ENCODE measurements at regions not wholly inside any gene's neighbourhood (a gene's known extent, or its start where the extent isn't known, plus 50 kb on each side); places are given as distances from the start of the nearest gene placed in this dataset.

DNA sequence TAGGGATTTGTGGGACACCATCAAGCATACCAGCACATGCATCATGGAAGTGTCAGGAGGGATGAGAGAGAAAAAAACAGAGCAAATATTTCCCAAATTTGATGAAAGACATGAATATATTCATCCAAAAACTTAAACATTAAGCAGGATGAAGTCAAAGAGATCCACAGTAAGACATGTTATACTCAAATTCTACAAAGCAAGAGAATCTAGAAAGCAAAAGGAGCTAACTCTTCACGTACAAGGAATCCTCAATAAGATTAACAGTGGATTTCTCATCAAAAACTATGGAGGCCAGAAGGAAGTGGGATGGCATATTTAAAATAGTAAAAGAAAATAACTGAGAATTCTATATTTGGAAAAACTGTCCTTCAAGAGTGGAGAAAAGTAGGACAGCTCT is 374.8 kb downstream of the ZFHX3 start:
- H3K4me1 Mint-ChIP-seq (ENCODE audit: low read depth): no peaks in the 10 kb centered on the region
- intact Hi-C loops (cut with micrococcal nuclease): no loop called here

DNA sequence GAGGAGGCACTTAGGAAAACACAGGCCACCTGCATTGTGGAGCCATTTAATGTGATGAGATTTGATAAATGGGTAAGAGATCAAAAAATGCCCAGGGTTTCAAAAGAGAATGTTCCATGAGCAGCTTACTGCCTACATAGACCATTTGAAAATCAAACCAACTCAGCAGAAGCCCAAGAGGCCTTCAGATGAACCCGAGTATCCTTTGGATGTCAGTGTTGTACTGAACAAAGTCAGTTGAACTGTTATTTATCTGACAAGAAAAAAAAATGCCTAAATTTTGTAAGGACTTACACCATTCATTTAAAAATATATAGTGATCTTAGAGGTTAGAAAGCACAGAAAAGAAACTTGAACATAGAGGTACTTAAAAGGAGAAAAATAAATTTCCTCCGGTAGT is 381.7 kb downstream of the ZFHX3 start:
- H3K9me3 Mint-ChIP-seq: no peaks in the 10 kb centered on the region
- no peak overlapping the region for H3K27ac Mint-ChIP-seq
- peaks cover 13% of the 10 kb centered on the region for H3K36me3 Mint-ChIP-seq (ENCODE audit: low read depth)
- no peaks in the 10 kb centered on the region for H3K27me3 Mint-ChIP-seq
- H3K4me1 Mint-ChIP-seq (ENCODE audit: low read depth): peaks cover 6% of the 10 kb centered on the region
- H3K4me3 Mint-ChIP-seq: no peak overlapping the region
- intact Hi-C loops (cut with micrococcal nuclease): loop anchor here (10.0 kb wide), 3 partner anchors 119 to 571 kb away; partner anchors contain the start of genes DHX38 and TXNL4B

More for the DNA sequence above, 374.8 kb downstream of the ZFHX3 start:
- H3K36me3 Mint-ChIP-seq (ENCODE audit: low read depth): no peaks in the 10 kb centered on the region
- no peaks in the 10 kb centered on the region for H3K27me3 Mint-ChIP-seq
- no peak overlapping the region for H3K4me3 Mint-ChIP-seq
- H3K27ac Mint-ChIP-seq: no peak overlapping the region
- peaks cover 33% of the 10 kb centered on the region for H3K9me3 Mint-ChIP-seq

DNA sequence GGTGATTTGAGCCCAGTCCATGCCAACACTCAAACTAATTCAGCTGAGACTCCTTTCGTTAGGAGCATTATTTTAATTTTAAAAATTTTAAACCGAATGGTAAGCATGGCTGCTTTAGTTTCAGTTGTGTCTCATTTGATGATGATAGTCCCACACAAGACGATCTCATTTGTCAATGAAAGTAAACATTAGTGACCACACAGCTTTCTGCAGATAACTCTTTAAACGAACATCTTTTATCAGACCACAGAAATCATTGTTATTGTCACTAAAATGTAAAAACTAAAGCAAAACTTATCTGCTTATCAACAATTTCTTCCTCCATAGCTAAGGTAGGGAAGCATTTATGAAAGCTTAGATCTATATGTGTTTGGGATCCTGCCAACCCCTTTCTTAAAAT is 382.2 kb downstream of the ZFHX3 start:
- intact Hi-C loops (cut with micrococcal nuclease): loop anchor here (10.0 kb wide), 3 partner anchors 119 to 571 kb away; partner anchors contain the start of genes DHX38 and TXNL4B

DNA sequence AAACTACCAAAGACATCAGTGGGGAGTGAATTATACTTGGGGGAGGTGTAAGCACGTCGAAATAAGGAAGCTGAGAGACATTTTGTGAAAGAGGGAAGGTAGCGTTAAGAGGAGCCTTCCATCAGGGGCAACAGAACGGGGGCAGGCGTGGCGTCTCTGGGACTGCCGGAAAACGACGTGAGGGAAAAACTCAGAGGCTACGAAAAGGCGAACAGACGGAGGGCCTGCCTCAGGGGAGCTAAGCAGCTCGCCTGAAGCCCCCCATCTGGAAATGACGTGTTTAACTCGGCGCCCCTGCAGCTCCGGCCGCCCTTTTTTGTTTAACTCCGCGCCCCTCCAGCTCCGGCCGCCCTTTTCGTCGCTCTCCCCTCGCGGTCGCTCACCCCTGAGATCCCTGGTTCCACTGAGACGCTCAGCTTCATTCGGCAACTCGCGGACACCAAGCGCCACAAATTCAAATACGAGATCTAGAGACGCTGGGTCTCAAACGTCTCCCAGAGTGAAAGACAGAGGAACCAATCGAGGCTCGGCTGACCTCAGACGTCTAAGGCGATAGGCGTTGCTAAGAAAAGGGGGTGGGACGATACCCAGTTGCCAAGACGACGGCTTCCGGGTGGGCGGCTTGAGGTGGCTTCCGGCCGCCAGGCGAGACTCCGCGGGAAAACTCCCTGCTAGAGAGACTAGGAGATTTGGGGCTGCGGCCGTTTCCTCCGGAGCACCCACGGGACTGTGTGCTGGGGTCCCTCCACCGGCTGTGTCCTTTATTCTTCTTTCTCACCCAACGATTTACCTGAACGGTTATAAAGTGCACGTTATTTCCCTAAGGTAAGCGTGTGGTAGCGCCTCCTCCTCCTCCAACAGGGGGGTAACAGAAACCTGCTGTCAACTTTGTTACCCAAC is 383.2 kb downstream of the ZFHX3 start:
- H3K27me3 Mint-ChIP-seq: no peaks in the 10 kb centered on the region
- intact Hi-C loops (cut with micrococcal nuclease): loop anchor here (10.0 kb wide), 3 partner anchors 120 to 570 kb away; partner anchors contain the start of genes DHX38 and TXNL4B
- peaks cover 13% of the 10 kb centered on the region for H3K36me3 Mint-ChIP-seq (ENCODE audit: low read depth)
- H3K9me3 Mint-ChIP-seq: no peaks in the 10 kb centered on the region
- peaks cover 6% of the 10 kb centered on the region for H3K4me1 Mint-ChIP-seq (ENCODE audit: low read depth)
- H3K4me3 Mint-ChIP-seq: peak overlapping the region; percentile 99
- H3K27ac Mint-ChIP-seq: peak overlapping the region; percentile 89

More for the DNA sequence above, 382.2 kb downstream of the ZFHX3 start:
- Mint-ChIP-seq H3K4me3 (no peak overlapping the region), H3K27me3 (no peaks in the 10 kb centered on the region), H3K9me3 (no peaks in the 10 kb centered on the region), H3K4me1 (ENCODE audit: low read depth) (peaks cover 6% of the 10 kb centered on the region), H3K36me3 (ENCODE audit: low read depth) (peaks cover 13% of the 10 kb centered on the region), H3K27ac (peak overlapping the region; percentile 89)

DNA sequence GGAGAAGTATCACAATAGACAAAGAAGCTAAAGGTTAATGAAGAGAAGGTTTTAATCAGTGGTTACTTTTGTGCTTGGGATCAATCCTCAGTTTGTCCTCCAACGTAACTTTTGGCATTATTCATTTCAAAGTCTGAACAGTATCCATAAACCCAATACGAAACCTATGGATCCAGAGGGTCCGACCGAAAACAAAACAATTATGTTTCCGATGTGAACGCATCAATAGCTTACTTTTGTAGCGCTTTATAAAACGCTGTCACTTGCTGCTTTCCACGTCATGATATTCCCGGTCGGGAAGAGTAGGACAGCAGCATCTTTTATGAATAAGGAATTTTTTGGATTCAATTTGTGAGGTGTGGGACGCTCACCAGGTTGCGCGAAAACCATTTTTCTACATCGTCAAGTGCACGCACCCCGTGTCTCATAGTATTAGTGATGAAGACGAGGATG is 383.8 kb downstream of the ZFHX3 start:
- intact Hi-C loops (cut with micrococcal nuclease): loop anchor here (10.0 kb wide), 3 partner anchors 121 to 569 kb away; partner anchors contain the start of genes DHX38 and TXNL4B
- Mint-ChIP-seq H3K9me3 (no peaks in the 10 kb centered on the region), H3K4me3 (peak overlapping the region; percentile 99), H3K27me3 (no peaks in the 10 kb centered on the region), H3K36me3 (ENCODE audit: low read depth) (peaks cover 13% of the 10 kb centered on the region), H3K27ac (peak overlapping the region; percentile 89), H3K4me1 (ENCODE audit: low read depth) (peaks cover 6% of the 10 kb centered on the region)

DNA sequence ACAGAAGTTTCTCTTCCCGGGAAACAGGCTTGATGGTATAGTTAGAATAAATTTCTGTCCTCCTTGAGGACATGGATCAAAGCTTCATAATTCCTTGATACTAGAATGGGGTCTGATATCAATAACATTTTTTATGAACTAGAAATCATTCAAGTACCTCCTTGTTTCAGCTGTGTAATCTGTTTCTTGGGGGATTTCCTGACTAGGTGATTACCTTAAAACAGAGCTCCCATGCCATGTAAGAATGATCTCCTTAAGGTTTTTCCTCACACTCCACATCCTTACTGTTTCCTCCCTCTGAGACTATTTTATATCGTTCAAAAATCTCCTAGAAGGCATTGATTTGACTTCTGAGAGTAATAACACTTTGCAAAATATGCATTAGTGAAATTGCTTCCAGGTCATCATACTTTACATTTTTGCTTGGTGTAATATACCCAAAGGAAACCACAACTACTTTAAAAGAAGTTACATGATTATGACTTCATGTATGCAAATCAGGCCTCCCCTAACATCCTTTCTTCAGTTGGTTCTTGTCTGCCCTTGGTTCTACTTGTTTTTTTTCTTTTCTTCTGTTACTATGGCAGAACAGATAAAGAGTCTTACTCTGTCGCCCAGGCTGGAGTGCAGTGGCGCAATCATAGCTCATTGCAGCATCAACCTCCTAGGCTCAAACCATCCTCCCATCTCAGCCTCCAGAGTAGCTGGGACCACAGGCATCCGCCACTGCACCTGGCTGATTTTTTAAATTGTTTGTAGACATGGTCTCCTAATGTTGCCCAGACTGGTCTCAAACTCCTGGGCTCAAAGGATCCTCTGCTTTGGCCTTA is 388.8 kb downstream of the ZFHX3 start:
- Mint-ChIP-seq H3K9me3 (peaks cover 6% of the 10 kb centered on the region), H3K27me3 (no peaks in the 10 kb centered on the region), H3K4me1 (ENCODE audit: low read depth) (peaks cover 3% of the 10 kb centered on the region), H3K27ac (no peak overlapping the region), H3K4me3 (no peak overlapping the region), H3K36me3 (ENCODE audit: low read depth) (peaks cover under 1% of the 10 kb centered on the region)
- intact Hi-C loops (cut with micrococcal nuclease): no loop called here

DNA sequence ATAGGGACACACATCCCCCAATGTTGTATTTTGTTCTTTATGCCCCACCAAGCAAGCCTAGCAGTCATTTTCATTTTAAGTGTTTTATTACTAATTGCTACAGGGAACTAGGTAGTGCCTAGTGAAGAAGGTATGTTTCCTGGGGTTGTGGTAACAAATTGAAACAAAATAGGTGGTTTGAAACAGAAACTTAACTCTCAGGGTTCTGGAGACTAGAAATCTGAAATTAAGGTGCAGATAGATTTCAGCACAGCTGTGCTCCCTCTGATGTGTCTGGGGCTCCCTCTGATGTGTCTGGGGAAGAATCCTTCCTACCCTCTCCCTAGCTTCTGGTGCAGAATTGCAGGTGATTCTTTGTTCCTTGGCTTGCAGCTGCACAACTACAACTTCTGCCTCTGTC is 390.1 kb downstream of the ZFHX3 start:
- Mint-ChIP-seq H3K36me3 (ENCODE audit: low read depth) (no peaks in the 10 kb centered on the region), H3K27me3 (no peaks in the 10 kb centered on the region), H3K4me3 (no peak overlapping the region), H3K27ac (no peak overlapping the region), H3K9me3 (peaks cover 16% of the 10 kb centered on the region), H3K4me1 (ENCODE audit: low read depth) (no peaks in the 10 kb centered on the region)
- intact Hi-C loops (cut with micrococcal nuclease): no loop called here

DNA sequence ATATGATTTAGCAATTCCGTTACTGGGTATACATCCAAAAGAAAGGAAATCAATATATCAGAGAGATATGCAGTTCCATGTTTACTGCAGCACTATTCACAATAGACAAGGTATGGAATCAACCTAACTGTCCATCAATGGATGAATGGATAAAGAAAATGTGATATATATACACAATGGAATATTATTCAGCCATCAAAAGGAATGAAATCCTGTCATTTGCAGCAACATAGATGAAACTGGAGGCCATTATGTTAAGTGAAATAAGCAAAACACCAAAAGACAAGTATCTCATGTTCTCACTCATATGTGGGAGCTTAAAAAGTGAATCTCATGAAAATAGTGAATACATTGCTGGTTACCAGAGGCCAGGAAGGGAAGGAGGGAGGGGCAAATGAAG is 390.8 kb downstream of the ZFHX3 start:
- H3K4me1 Mint-ChIP-seq (ENCODE audit: low read depth): no peaks in the 10 kb centered on the region
- intact Hi-C loops (cut with micrococcal nuclease): no loop called here
- no peaks in the 10 kb centered on the region for H3K36me3 Mint-ChIP-seq (ENCODE audit: low read depth)
- peaks cover 22% of the 10 kb centered on the region for H3K9me3 Mint-ChIP-seq
- no peaks in the 10 kb centered on the region for H3K27me3 Mint-ChIP-seq
- no peak overlapping the region for H3K27ac Mint-ChIP-seq
- no peak overlapping the region for H3K4me3 Mint-ChIP-seq

DNA sequence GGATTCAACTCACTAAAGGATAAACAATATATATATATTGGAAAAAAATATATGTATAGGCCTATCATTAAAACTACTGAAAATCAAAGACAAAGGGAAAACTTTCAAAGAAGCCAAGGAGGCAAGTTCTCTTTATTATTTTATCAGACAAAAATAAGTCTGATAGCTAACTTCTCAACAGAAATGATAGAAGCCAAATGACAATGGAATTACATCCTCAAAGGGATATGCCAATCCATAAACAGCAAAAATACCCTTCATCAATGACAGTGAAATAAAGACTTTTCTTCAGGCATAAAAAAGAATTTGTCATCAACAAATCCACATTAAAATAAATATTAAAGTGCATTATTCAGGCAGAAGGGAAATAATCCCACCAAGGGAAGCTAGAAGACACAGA is 393.4 kb downstream of the ZFHX3 start:
- no peak overlapping the region for H3K4me3 Mint-ChIP-seq
- H3K4me1 Mint-ChIP-seq (ENCODE audit: low read depth): no peaks in the 10 kb centered on the region
- no peaks in the 10 kb centered on the region for H3K36me3 Mint-ChIP-seq (ENCODE audit: low read depth)
- peaks cover 29% of the 10 kb centered on the region for H3K9me3 Mint-ChIP-seq
- H3K27ac Mint-ChIP-seq: no peak overlapping the region
- no peaks in the 10 kb centered on the region for H3K27me3 Mint-ChIP-seq
- intact Hi-C loops (cut with micrococcal nuclease): no loop called here

DNA sequence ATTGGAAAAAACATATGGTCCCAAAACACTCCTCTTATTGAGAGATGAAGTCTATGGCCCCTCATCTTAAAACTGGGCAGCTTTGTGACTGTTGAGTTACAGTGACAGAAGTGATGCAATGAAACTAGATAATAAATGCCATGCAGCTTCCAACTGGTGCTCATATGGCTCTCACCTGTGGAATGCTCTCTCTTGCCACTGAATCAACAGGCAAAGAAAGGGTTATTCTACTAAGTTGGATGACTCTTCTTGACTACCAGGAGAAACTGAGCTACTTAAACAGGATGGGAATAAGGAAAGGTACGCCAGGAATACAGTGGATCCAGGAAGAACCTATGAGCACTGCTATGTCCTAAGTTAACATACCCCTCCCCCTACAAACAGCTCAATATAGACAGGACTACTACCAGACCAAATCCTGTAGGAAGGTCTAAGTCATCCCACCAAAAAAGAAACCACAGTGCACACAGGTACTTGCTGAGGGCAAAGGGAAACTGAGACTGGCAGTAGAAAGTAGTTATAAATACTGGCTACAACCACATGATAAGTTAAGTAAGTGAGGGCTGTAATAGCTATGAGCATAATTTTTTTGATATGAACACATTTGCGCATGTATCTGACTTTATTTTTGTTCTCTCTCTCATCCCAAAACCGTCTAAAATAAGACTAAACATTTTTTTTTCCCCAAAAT is 398.5 kb downstream of the ZFHX3 start:
- H3K4me1 Mint-ChIP-seq (ENCODE audit: low read depth): no peaks in the 10 kb centered on the region
- H3K27me3 Mint-ChIP-seq: no peaks in the 10 kb centered on the region
- no peak overlapping the region for H3K4me3 Mint-ChIP-seq
- no peak overlapping the region for H3K27ac Mint-ChIP-seq
- intact Hi-C loops (cut with micrococcal nuclease): no loop called here
- peaks cover 26% of the 10 kb centered on the region for H3K9me3 Mint-ChIP-seq
- no peaks in the 10 kb centered on the region for H3K36me3 Mint-ChIP-seq (ENCODE audit: low read depth)

DNA sequence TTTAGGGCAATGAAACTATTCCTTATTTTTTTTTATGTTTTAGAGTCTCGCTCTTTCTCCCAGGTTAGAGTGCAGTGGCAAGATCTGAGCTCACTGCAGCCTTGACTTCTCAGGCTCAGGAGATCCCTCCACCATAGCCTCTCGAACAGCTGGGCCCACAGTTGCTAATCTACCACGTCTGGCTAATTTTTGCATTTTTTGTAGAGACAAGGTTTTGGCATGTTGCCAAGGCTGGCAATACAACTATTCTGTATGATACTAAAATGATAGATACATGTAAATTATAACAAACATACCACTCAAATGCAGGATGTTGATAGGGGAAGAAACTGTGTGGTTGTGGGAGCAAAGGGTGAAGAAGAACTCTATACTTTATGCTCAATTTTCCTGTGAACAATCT is 401.3 kb downstream of the ZFHX3 start:
- Mint-ChIP-seq H3K27me3 (no peaks in the 10 kb centered on the region), H3K4me3 (no peak overlapping the region), H3K9me3 (peaks cover 14% of the 10 kb centered on the region), H3K36me3 (ENCODE audit: low read depth) (no peaks in the 10 kb centered on the region), H3K4me1 (ENCODE audit: low read depth) (no peaks in the 10 kb centered on the region), H3K27ac (no peak overlapping the region)
- intact Hi-C loops (cut with micrococcal nuclease): no loop called here

DNA sequence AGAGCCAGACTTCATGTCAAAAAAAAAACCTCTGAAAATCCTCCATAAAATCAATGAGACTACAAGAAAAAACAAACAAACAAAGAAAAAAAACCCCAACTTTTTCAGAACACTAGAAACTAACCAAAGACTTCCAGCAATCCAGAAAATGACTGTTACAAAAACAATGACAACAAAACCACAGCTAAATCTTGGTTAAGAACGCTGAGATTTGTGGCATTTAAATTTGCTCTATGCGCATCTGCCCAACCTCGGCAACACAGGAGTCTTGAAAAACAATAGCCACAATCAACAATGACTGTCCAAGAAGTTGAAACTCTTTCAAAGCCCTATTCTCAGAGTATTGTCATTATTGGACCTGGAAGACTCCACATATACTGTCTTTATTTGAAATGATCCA is 402.4 kb downstream of the ZFHX3 start:
- Mint-ChIP-seq H3K36me3 (ENCODE audit: low read depth) (no peaks in the 10 kb centered on the region), H3K4me1 (ENCODE audit: low read depth) (no peaks in the 10 kb centered on the region), H3K27me3 (no peaks in the 10 kb centered on the region), H3K27ac (no peak overlapping the region), H3K9me3 (peaks cover 13% of the 10 kb centered on the region), H3K4me3 (no peak overlapping the region)
- intact Hi-C loops (cut with micrococcal nuclease): no loop called here

DNA sequence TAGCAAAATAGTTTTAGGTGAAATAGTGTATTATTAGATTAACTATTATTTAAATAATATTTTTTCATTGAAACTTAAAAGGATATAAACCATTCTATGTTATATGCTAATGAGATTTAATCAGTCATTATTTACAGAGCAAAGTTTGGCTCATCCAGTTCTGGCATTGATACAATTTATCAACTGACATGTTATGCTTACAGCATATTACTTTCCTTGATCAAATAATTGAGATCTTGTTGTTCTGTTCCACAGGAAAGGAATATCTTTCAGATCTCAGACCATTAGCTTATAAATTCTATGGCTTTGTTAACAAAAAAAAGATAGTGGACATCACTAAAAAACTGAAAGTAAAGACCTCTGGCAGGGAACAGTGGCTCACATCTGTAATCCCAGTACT is 403.0 kb downstream of the ZFHX3 start:
- no peak overlapping the region for H3K4me3 Mint-ChIP-seq
- H3K27me3 Mint-ChIP-seq: no peaks in the 10 kb centered on the region
- intact Hi-C loops (cut with micrococcal nuclease): no loop called here
- H3K9me3 Mint-ChIP-seq: peaks cover 13% of the 10 kb centered on the region
- no peak overlapping the region for H3K27ac Mint-ChIP-seq
- no peaks in the 10 kb centered on the region for H3K36me3 Mint-ChIP-seq (ENCODE audit: low read depth)
- no peaks in the 10 kb centered on the region for H3K4me1 Mint-ChIP-seq (ENCODE audit: low read depth)
